Spleen (tissue), 11 donors: ENCODE measurements at regions not wholly inside any gene's neighbourhood (a gene's known extent, or its start where the extent isn't known, plus 50 kb on each side); places are given as distances from the start of the nearest gene placed in this dataset.
"Not testable (repeated sequence)": the region's sequence is repeated elsewhere in the genome, so short reads cannot be mapped to it uniquely, and the experiment has no call there.

Experiments
- DNase-seq: peaks from one replicate; pipeline ENCODE4 v3.0.0-alpha.2; 2020
- H3K27ac ChIP-seq, 8 donors: fragments of 200-600 bp; sonication (generic) in 7 of 8; 1 replicate in 4 of 8; 2 replicates in 4 of 8; pipeline versions ENCODE4 v1.5.0 to v1.8.0; 2016 to 2021; ENCODE audit warnings: inconsistent platforms in 4 of 8, mild to moderate bottlenecking in 4 of 8, moderate library complexity in 1 of 8
- H3K27me3 ChIP-seq, 7 donors: fragments of 200-600 bp; sonication (generic) in 6 of 7; replicated peaks in 1 of 7; 1 replicate in 4 of 7; 2 replicates in 3 of 7; pipeline versions ENCODE4 v1.5.0 to v1.8.0; 2016 to 2021; ENCODE audit warnings: inconsistent platforms in 3 of 7, mild to moderate bottlenecking in 1 of 7
- H3K36me3 ChIP-seq, 6 donors: fragments of 200-600 bp; sonication (generic) in 5 of 6; 1 replicate in 4 of 6; 2 replicates in 2 of 6; pipeline versions ENCODE4 v1.5.0 to v1.8.0; 2016 to 2021; ENCODE audit warnings: inconsistent platforms in 2 of 6
- H3K4me1 ChIP-seq, 6 donors: fragments of 200-600 bp; sonication (generic) in 5 of 6; 1 replicate in 3 of 6; 2 replicates in 3 of 6; pipeline versions ENCODE4 v1.5.0 to v1.8.0; 2016 to 2021; ENCODE audit warnings: inconsistent platforms in 3 of 6
- H3K4me3 ChIP-seq, 8 donors: fragments of 200-600 bp; sonication (generic) in 7 of 8; 1 replicate in 4 of 8; 2 replicates in 4 of 8; pipeline versions ENCODE4 v1.5.0 to v1.8.0; 2016 to 2021; ENCODE audit warnings: inconsistent platforms in 4 of 8, mild to moderate bottlenecking in 4 of 8, moderate library complexity in 2 of 8
- H3K9me3 ChIP-seq, 8 donors: fragments of 200-600 bp; sonication (generic) in 7 of 8; 1 replicate in 4 of 8; 2 replicates in 4 of 8; pipeline versions ENCODE4 v1.5.0 to v1.8.0; 2016 to 2021; ENCODE audit warnings: inconsistent platforms in 4 of 8
- POLR2A ChIP-seq, 3 donors: fragments of 450-650 bp; IDR thresholded peaks; one replicate each; pipeline ENCODE4 v1.5.1; 2017; ENCODE audit warnings: antibody characterized with exemption in 3 of 3, mild to moderate bottlenecking in 1 of 3
- POLR2AphosphoS5 ChIP-seq, 3 donors: sonication (generic); formaldehyde crosslinking; IDR thresholded peaks; one replicate each; pipeline ENCODE4 v1.5.1; 2017; ENCODE audit warnings: antibody characterized with exemption in 3 of 3
- WGBS, 5 donors: extraction: QIAGEN DNeasy Blood & Tissue Kit in 3 of 5; methylation state at CpG; one replicate each; pipeline versions ENCODE4 v1.1.5 to v1.1.7; 2013 to 2018; 5-methylcytosine and 5-hydroxymethylcytosine counted together
- intact Hi-C: fragments of 100-400 bp; cut with DNase I; formaldehyde crosslinking; loops from one replicate; pipeline ENCODE4 v1.15.0; 2023; ENCODE audit warnings: low total_unique reads
- TF ChIP-seq, protein P1 (sequence below), 11 experiments: fragments of 200-600 bp in 7 of 11; fragments of 450-650 bp in 4 of 11; sonication (generic) in 4 of 11; IDR thresholded peaks in 8 of 11; conservative IDR thresholded peaks in 3 of 11; 1 replicate in 7 of 11; 2 replicates in 4 of 11; pipeline versions ENCODE4 v1.4.0 to v1.8.0; 2016 to 2021; ENCODE audit warnings: antibody characterized with exemption in 11 of 11, inconsistent platforms in 4 of 11, mild to moderate bottlenecking in 1 of 11
- donor health status: healthy with polysubstance abuse.
- donor health status: DM: no; HTN: no; CAD: no; lungs with moderate emphysema.
- donor health status: DM: no; HTN: no; CAD: no.
- donor health status: Bipolar disorder and iron deficiency.
- donor health status: healthy.
- donor health status: DM: no; HTN: no; CAD: no.
- donor health status: DM: yes; HTN: yes; CAD: no.

DNA sequence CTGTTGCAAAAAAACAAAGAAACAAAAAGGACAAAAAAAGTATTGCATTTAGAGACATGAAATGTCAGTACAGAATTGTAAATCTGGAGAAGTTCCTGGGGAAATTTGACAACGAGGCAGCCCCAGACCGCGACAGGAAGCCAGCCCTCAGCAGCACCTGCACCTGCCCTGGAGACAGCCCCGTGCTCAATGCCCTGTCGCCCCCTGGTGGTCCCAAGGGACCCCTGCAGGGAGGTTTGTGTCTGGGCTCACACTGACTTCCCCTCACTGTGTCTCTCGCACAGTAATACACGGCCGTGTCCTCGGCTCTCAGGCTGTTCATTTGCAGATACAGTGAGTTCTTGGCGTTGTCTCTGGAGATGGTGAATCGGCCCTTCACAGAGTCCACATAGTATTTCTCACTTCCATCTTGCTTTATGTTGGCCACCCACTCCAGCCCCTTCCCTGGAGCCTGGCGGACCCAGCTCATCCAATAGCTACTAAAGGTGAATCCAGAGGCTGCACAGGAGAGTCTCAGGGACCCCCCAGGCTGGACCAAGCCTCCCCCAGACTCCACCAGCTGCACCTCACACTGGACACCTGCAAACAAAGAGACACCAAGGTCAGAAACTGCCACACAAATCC is 535.6 kb downstream of the TMEM121 start:
- H3K4me1 ChIP-seq, H3K9me3 ChIP-seq, H3K36me3 ChIP-seq, H3K27ac ChIP-seq, DNase-seq, H3K4me3 ChIP-seq, H3K27me3 ChIP-seq, intact Hi-C loops: not testable (repeated sequence)
- 19 to 32% (median 23%) methylated on average over 11 to 12 of the region's 12 CpGs for WGBS, 5 donors
- TF ChIP-seq, protein P1, sequence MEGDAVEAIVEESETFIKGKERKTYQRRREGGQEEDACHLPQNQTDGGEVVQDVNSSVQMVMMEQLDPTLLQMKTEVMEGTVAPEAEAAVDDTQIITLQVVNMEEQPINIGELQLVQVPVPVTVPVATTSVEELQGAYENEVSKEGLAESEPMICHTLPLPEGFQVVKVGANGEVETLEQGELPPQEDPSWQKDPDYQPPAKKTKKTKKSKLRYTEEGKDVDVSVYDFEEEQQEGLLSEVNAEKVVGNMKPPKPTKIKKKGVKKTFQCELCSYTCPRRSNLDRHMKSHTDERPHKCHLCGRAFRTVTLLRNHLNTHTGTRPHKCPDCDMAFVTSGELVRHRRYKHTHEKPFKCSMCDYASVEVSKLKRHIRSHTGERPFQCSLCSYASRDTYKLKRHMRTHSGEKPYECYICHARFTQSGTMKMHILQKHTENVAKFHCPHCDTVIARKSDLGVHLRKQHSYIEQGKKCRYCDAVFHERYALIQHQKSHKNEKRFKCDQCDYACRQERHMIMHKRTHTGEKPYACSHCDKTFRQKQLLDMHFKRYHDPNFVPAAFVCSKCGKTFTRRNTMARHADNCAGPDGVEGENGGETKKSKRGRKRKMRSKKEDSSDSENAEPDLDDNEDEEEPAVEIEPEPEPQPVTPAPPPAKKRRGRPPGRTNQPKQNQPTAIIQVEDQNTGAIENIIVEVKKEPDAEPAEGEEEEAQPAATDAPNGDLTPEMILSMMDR (IDR thresholded peaks at IDR 0.05 in 8 of 11, conservative IDR thresholded peaks at IDR 0.05 in 3 of 11): peak in 8 of 11 experiments; percentile 7 to 69 (median 59)

DNA sequence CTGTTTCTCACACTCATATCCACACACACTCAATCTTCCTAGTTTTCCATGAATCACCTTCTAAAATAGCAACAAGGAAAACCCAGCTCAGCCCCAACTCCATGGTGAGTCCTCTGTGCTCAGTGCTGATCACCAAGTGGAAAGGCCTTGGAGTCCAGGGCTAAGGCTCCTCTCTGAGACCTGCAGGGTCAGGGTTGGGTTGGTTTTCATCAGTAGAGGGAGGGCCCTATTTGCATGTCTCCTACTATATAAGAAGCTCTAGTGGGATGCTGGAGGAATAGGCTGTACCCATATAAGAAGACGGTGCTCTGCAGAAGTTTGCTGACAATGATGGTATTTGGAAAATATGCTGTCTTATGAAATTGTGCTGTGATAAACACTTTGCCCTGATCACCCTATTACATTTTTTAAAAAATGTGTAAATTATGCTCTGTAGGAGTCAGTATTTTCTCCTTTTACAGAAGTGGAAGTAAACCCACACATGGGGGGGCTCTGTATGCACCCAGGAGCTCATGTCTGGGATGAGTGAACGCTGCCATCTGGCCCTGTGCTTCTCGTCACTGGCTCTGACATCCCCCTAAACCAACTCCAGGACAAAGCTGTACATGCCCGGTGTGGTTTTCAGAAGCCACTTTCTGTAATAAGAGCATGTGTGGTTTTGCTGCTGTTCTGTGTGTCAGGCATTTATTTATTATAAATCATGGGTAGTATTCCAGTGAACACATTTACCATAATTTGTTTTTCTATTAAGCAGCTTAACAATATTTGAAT is 536.3 kb downstream of the TMEM121 start:
- no peak overlapping the region for H3K27ac ChIP-seq
- DNase-seq: no peak
- peaks cover 0 to 5% (median 0%) of the 10 kb centered on the region in 6 donors for H3K4me1 ChIP-seq
- TF ChIP-seq POLR2AphosphoS5 (IDR thresholded peaks at IDR 0.05) (no peak), POLR2A (IDR thresholded peaks at IDR 0.05) (no peak)
- TF ChIP-seq, protein P1 (IDR thresholded peaks at IDR 0.05 in 8 of 11, conservative IDR thresholded peaks at IDR 0.05 in 3 of 11): no peak
- peaks cover 0 to 7% (median 0%) of the 10 kb centered on the region in 7 donors for H3K27me3 ChIP-seq
- H3K36me3 ChIP-seq: no peaks in the 10 kb centered on the region
- H3K4me3 ChIP-seq: no peak overlapping the region
- intact Hi-C loops: no loop called here
- H3K9me3 ChIP-seq: no peaks in the 10 kb centered on the region
- WGBS, 5 donors: 26 to 54% (median 49%) methylated on average over 4 of the region's 4 CpGs

DNA sequence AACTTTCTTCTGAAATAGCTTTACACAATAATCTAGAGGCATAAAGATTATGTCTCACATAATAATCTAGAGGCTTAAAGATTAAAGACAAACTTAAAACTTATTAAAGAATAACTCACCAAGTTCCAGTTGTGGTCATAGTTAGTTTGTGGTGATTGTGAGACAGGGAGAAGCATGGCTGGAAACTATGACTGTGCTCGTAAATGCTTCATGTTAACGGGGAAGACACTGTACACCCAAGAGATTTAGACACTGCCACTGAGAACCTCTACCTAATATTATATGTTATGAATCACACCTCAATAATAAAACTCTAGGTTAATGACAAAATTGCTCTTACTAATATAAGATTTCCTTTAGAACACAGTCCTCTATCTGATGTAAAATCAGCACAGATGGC is 541.6 kb downstream of the TMEM121 start:
- no peak for DNase-seq
- Histone ChIP-seq H3K27me3 (peaks cover 0 to 4% (median 0%) of the 10 kb centered on the region in 7 donors), H3K4me1 (no peaks in the 10 kb centered on the region), H3K36me3 (no peaks in the 10 kb centered on the region), H3K4me3 (no peak overlapping the region), H3K27ac (no peak overlapping the region), H3K9me3 (no peaks in the 10 kb centered on the region)
- WGBS, 5 donors: 51 to 73% (median 70%) methylated on average over 2 of the region's 2 CpGs
- intact Hi-C loops: no loop called here
- no peak for TF ChIP-seq POLR2A (IDR thresholded peaks at IDR 0.05)
- TF ChIP-seq POLR2AphosphoS5 (IDR thresholded peaks at IDR 0.05): no peak
- TF ChIP-seq, protein P1 (IDR thresholded peaks at IDR 0.05 in 8 of 11, conservative IDR thresholded peaks at IDR 0.05 in 3 of 11): no peak

DNA sequence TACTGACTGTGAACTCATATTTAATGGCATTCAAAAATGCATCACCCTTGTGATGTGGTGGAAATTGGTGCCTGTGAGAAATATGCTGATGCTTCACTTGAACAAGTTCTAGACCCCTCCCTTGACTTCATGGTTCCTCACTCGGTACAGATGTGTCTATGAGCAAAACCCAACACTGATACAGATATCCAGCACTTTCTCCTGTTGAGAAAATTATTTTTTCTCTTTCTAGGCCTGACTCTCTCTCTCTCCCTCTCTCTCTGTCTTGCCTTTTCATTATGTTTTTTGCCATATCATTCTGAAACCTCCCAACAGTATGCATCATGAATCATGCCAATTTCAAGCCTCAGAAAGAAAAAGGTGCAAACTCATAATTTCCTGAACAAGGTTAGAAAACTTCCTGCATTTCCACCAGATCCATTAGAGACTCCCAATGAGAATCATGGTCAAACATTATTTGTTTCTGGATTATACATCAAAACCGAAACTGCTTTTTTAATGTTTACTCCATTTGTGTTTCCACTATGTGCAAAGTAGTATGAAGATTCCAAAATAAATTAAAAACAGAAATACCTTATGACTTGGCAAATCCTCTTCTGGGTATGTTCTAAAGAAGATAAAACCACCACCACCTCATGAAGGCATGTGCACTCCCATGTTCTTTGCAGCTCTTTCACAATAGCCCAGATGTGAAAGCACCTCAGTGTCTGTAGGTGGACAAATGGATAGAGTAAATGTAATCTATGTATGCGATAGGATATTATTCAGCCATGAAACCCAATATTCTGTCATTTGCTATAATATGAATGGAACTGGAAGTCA is 543.6 kb downstream of the TMEM121 start:
- H3K27ac ChIP-seq: no peak overlapping the region
- H3K36me3 ChIP-seq: no peaks in the 10 kb centered on the region
- intact Hi-C loops: no loop called here
- H3K9me3 ChIP-seq: no peaks in the 10 kb centered on the region
- H3K4me1 ChIP-seq: no peaks in the 10 kb centered on the region
- no peak overlapping the region for H3K4me3 ChIP-seq
- no peak for DNase-seq
- no peaks in the 10 kb centered on the region for H3K27me3 ChIP-seq
- WGBS, 5 donors: 36 to 50% (median 41%) methylated on average over 3 of the region's 3 CpGs
- no peak for TF ChIP-seq POLR2AphosphoS5 (IDR thresholded peaks at IDR 0.05)
- TF ChIP-seq, protein P1 (IDR thresholded peaks at IDR 0.05 in 8 of 11, conservative IDR thresholded peaks at IDR 0.05 in 3 of 11): no peak
- no peak for TF ChIP-seq POLR2A (IDR thresholded peaks at IDR 0.05)
